GM19099 (cell line): ENCODE measurements at regions not wholly inside any gene's neighbourhood (a gene's known extent, or its start where the extent isn't known, plus 50 kb on each side); places are given as distances from the start of the nearest gene placed in this dataset.

Experiments used
- POLR2A ChIP-seq: IDR thresholded peaks from 3 replicates; pipeline ENCODE4 v1.6.1; 2011; ENCODE audit warnings: low read depth; ENCODE audit not compliant: insufficient read length; ENCODE audit errors: extremely low read depth

DNA sequence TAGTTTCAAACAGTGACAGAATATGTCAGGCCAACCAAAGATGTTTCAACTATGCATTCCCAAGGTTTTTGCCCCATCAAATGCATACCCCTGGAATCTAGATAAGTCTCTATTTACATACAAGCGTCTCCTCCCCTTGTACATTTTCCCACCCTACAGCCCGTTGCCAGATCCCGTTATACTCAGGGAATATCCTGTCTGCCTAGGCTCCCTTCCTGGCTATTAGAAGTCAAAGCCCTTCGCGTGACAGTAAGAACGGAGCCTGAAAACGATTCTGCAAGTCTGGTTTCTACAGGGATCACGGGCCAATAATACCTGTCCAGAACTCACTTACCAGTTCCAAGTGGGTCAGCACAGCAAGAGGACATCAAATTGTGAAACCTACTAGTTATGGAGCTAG is 134.8 kb downstream of the LACC1 start:
- no peak for TF ChIP-seq POLR2A

DNA sequence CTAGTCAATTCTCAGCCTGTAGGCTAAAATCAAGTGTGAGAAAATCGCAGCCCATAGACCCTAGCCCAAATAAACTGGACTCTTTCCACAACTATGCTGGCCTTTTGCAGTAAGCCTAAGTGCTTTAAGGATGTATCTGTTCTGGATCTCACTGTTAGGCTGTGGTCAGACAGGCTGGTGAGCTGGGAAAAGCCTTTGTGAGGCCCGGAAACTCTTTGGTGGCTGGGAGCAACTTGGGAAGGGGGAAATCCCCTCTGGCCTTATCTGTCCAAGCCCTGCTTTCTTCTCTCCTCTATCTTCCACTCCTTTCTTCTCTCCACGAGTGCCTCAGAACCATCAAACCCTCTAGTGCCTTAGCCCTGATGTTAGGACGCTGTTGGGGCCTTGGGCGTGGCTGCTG is 135.4 kb downstream of the LACC1 start:
- TF ChIP-seq POLR2A: no peak

DNA sequence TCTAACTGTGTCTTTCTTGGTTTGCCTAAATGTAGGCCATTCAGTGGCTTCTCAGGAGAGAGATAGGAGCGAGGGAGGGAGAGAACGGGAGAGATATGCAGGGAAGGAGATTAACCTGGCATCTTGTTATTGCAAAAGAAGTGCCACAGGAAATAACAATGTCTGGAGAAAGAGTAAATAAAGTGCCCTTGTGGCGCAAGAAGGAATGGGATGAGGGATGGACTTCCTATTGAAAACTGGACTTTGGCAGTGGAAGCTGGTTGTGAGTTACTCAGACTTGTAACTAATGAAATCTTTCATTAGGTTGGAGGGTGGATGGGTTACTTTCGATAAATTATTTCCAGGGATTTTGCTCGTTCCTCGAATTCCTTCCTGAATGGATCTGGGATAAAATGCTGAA is 136.1 kb downstream of the LACC1 start:
- no peak for TF ChIP-seq POLR2A

DNA sequence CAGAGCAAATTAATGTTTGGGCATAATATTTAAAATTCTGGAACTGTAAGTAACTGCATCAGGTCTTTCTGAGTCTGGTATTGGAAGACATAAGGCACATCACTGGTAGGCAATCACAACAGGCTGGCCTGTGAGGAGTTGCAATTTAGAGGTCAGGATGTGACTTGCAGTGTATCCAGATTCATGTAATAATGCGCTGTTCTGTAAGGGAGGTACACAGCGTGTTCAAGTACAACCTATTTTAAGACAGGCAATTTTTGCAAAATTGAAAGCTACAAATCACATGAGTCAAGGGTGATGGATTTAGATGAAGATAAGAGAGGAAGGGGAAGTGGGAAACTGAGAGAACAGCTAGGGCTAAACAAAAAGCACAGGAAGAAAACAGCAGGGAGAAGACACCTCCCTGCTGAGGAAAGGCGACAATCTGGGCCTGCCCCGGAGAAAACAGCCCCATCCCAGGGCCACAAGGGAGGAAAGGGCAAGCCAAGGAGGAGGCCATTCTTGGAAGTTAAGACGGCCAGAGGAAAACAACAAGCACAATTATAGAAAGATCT is 138.1 kb downstream of the LACC1 start:
- no peak for TF ChIP-seq POLR2A

DNA sequence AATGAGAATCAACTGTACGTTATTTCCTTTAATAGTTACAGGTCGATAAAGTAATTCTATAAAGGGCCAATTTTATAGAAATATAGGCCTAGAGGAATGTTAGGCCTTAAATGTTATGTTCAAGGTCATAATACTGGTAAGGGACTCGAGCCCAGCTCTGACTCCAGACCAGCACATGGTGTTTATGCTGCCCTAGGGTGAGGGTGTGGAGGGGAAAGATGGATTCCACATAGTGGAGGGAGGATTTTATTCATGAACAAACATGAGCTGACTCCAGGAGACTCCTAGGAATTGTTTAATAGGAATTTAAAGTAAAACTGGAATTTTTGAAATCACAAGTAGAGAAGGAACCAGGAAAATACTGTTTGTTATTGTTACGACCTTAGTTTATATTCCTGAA is 139.9 kb downstream of the LACC1 start:
- TF ChIP-seq POLR2A: no peak

DNA sequence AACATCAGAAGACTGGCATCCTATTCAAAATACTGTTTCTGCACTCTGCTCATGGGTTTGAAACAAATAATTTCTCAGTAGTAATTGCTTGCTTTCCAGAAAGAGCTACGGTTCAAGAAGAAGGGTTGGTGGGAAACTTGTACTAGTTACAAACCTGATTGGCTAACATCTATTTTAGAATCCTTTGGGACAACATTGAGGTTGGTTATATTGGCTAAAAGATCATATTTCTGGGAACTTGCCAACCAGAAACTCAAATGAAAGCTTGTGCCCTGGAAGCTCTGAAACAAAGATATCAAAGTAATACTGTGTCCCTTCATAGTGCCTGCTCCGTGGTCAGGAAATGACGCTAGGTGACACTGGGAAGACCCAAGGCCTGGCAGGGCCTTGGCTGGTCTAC is 141.7 kb downstream of the LACC1 start:
- TF ChIP-seq POLR2A: no peak

DNA sequence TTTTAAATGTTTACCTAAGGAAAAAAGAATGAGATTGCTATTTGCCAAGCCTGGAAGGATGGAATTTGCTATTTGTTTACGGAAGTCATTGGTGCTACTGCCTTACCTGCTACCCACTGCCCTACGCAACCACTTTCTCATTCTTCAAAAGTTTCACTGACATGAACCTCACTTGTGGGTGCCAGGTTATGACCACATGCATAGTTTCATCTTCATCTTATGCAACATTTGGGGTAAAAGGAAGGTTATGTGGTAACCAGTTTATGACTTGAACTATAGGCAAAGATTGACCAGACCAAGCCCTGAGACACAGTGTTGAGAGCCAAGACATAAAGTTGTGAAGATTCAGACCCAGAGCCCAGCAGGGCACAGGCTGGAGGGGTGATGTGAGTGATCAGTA is 142.5 kb downstream of the LACC1 start:
- TF ChIP-seq POLR2A: no peak

DNA sequence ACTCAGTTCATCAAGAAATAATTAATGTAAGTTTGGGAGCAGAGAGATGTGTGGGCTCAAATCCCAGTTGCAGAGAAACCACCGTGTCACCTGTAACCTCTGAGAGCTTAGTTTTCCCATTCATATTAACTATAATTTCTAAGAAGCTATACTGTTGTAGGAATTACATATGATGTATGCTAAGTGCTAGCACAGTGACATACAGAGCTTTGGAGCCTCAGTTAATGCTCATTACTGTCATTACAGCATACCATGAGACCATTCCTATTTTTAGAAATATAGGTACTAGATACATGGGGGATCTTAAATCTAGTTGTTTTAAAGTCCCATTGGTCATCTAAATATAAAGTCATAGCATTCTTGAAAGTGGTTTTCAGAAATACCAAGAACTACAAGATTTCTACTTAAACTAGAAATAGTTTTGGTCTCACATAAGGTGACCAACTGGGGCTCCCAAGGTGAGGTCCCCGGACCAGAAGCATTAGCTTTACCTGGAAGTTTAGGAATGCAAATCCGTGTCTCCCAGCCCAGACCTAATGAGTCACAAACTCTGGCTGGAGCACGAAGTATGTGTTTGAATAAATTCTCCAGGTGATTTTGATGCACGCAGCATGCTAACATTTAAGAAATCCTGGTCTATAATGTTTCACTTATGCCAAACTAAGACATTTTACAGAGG is 144.6 kb downstream of the LACC1 start:
- TF ChIP-seq POLR2A: no peak

DNA sequence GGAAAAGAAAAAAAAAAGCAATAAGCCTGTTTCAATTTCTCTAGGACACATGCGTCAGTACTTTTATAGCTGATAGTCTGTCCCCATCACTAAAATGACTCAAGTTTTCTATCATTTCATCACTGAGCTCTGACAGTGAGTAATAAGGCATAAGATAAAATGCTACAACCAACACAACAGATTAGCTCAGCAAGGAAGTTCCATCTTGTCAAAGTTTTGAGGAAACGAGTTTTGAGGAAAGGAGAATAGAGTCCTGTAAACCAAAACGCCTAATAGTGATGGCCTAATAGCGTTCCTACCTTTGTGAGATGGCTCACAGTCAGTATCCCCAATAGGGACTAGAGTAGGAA is 145.1 kb downstream of the LACC1 start:
- no peak for TF ChIP-seq POLR2A

DNA sequence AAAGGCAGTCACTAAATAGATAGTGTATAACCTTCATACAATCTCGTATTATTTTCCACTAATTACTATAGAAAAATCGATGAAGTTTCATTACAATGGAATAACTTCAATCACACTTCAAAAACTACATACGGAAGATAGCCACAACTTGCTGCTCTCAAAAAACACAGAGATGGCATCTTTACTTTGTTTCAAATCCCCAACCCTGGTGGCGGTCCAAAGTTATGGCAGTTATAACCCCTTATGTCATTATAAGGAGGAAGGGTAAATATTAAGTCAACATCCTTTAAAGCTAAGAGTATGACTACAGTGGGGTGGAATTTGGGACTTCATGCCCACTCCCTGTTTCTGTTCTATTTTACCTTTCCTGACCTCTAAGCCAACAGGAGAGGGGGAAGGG is 146.5 kb downstream of the LACC1 start:
- no peak for TF ChIP-seq POLR2A

DNA sequence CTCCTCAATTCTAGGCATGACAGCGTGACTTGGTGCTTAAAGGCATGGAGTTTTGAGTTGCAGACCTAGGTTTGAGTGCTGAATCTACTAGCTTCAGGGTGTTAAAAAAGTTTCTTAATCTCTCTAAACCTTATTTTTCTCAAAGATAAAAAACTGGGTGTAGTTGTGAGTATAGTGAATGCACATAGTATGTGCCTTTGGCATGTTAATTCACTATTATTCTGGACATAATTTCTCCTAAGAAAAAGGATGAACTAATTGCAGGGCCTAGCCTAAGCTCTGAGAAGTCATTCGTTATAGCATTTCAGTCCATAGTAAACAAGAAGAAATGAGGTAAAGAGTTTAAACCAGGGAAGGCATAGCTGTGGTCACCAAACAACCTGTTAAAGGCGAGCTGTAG is 149.0 kb downstream of the LACC1 start:
- TF ChIP-seq POLR2A: no peak

DNA sequence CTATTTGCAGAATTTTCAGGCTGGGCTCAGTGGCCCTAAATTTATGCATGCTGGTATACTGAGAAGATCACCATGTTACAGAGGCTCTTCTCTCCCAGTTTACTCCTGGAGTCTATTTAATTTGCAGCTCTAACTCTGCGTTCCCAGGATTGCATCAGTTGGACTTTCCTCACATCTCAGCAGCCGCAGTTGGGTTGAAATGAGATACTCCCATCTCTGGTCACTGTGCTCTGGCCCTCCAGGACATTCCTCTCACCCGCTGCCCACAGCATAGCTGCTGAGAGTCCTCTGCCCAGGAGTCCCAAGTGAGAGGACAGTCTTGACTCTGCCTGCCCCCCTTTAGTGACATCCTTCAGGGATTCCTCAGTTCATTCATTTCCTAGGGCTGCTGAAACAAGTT is 150.9 kb downstream of the LACC1 start:
- TF ChIP-seq POLR2A: no peak

DNA sequence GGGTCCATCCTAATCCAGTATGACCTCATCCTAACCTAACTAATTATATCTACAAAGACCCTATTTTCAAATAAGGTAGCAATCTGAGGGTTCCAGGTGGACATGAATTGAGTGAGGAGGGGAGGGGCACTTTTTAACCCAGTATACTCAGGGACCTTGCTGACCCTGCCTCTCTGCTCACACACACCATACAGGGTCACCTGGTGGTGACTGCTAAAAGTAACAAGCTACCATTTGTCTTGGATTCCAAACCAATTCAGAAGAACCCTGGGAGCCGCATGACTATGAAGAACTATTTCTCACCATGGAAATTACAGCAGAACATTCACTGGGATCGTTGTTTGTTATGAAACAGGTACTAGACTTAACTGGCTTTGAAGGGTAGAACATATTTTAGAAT is 151.9 kb downstream of the LACC1 start:
- no peak for TF ChIP-seq POLR2A

DNA sequence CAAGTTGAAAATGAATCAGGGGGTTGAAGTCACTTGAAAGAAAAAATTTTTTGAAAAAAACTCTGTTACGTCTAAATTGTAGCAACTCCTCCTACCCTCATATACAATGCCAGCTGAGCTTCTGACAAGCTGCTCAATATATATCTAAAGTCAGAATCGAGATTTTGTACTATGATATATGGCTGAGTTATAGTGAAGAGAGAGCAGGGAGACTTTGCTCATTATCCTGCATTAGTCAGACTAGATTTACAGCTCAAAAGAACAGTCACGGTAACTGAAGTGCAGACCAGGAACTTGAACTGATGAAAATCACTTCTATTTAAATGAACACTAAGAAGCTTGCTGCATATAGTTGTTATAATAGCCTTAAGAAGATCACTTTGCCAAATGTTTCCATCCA is 153.1 kb downstream of the LACC1 start:
- no peak for TF ChIP-seq POLR2A

DNA sequence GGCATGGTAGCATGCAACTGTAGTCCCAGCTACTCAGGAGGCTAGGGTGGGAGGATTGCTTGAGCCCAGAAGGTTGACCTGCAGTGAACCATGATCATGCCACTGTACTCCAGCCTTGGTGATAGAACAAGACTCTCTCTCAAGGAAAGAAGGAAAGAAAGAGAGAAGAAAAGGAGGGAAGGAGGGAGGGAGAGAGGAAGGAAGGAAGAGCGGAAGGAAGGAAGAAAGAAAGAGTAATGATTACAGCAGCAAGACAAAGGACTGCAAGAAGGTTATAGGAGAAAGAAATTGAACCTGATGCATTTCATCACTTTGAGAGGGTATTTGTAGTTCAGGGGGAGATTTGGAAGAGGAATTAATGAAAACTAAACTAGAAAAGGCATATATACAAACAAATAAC is 155.7 kb downstream of the LACC1 start:
- TF ChIP-seq POLR2A: no peak

DNA sequence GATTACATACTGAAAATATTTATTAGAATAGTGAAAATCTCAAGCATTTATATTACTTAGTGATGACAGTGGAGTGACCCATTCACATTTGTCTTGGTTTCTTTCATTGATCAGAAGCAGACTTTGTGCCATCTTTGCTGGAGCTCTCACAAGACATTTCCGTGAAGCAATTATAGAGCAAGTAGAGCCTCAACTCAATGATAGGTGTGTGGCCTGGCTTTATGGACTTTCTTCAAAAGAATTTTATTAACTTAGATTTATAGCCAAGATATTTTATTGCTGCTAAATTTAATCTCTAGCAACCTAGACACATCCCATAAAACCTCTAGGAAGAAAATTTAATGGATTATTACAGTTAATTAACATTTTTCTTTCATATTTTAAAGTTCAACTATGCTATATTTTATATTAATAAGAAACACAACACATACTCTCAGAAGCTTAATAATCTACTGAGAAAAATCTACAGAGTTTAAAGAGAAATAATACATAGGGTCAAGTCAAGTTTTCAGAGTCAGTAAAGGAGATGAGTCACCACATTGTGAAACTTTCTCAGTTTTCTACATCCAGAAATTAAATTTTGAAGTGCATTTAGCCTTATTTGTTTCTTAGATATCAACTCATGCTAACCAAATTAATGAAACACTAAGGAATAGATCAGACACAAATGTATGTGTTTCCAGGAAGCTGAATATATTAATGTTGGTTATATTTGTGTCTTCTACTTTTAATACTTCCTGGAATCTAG is 160.5 kb downstream of the LACC1 start:
- no peak for TF ChIP-seq POLR2A

DNA sequence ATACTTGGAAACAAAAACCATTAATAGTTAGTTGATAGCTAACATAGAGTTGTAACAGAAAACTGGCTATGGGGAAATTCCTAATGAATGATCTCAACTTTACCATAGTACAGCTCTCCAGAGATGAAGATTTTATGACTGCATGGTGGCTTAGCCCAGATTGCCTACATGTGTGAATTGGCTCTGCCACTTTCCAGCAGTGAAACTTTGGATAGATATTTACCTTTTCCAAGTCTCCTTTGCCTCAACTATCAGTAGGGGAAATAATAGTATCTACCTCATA is 161.1 kb downstream of the LACC1 start:
- TF ChIP-seq POLR2A: no peak
